H9 (cell line): ENCODE measurements at regions not wholly inside any gene's neighbourhood (a gene's known extent, or its start where the extent isn't known, plus 50 kb on each side); places are given as distances from the start of the nearest gene placed in this dataset.

Experiments used
- DNase-seq: peaks from one replicate; pipeline ENCODE4 v3.0.0-alpha.2; 2017
- H2AFZ ChIP-seq: one replicate; pipeline ENCODE4 v1.6.1; 2013; ENCODE audit warnings: mild to moderate bottlenecking, low read length, control low read depth, moderate library complexity
- H2AK5ac ChIP-seq: 2 replicates; pipeline ENCODE4 v1.6.1; 2013; ENCODE audit warnings: low read length, control low read depth, mixed read lengths; ENCODE audit not compliant: insufficient read length
- H2BK120ac ChIP-seq: one replicate; pipeline ENCODE4 v1.6.1; 2013; ENCODE audit warnings: low read depth, mild to moderate bottlenecking, low read length, control low read depth, inconsistent platforms; ENCODE audit not compliant: poor library complexity, severe bottlenecking
- H2BK12ac ChIP-seq: 2 replicates; pipeline ENCODE4 v1.6.1; 2013; ENCODE audit warnings: low read length, control low read depth, mixed read lengths, low read depth; ENCODE audit not compliant: insufficient read length
- H2BK15ac ChIP-seq: 2 replicates; pipeline ENCODE4 v1.6.1; 2013; ENCODE audit warnings: low read depth, low read length, control low read depth
- H2BK20ac ChIP-seq: one replicate; pipeline ENCODE4 v1.6.1; 2013; ENCODE audit warnings: low read depth, mild to moderate bottlenecking, low read length, control low read depth, inconsistent platforms; ENCODE audit not compliant: poor library complexity, severe bottlenecking
- H2BK5ac ChIP-seq: 2 replicates; pipeline ENCODE4 v1.6.1; 2013; ENCODE audit warnings: low read length, control low read depth, mixed read lengths; ENCODE audit not compliant: insufficient read length
- H3K14ac ChIP-seq: 2 replicates; pipeline ENCODE4 v1.6.1; 2013; ENCODE audit warnings: low read length, control low read depth; ENCODE audit not compliant: insufficient read depth
- H3K18ac ChIP-seq: 2 replicates; pipeline ENCODE4 v1.6.1; 2013; ENCODE audit warnings: low read depth, mild to moderate bottlenecking, mixed read lengths, low read length, control low read depth; ENCODE audit not compliant: insufficient read length
- H3K23ac ChIP-seq: 2 replicates; pipeline ENCODE4 v1.6.1; 2013; ENCODE audit warnings: low read length, control low read depth, mixed read lengths, low read depth; ENCODE audit not compliant: insufficient read length
- H3K23me2 ChIP-seq: 2 replicates; pipeline ENCODE4 v1.6.1; 2013; ENCODE audit warnings: low read depth, mild to moderate bottlenecking, mixed read lengths, low read length, control low read depth; ENCODE audit not compliant: insufficient read length, poor library complexity, severe bottlenecking
- H3K27ac ChIP-seq: 2 replicates; pipeline ENCODE4 v1.5.1; 2013; ENCODE audit warnings: low read length, control low read depth, mixed read lengths, low read depth; ENCODE audit not compliant: insufficient read length
- H3K27me3 ChIP-seq: 2 replicates; pipeline ENCODE4 v1.6.1; 2013; ENCODE audit warnings: low read length, control low read depth, inconsistent platforms; ENCODE audit not compliant: insufficient read depth
- H3K4ac ChIP-seq: 2 replicates; pipeline ENCODE4 v1.6.1; 2013; ENCODE audit warnings: low read depth, mild to moderate bottlenecking, control low read depth, inconsistent platforms, low read length, moderate library complexity
- H3K4me1 ChIP-seq: 2 replicates; pipeline ENCODE4 v1.6.1; 2013; ENCODE audit warnings: low read length, control low read depth, inconsistent platforms; ENCODE audit not compliant: insufficient read depth
- H3K4me2 ChIP-seq: 2 replicates; pipeline ENCODE4 v1.6.1; 2013; ENCODE audit warnings: low read length, control low read depth, mixed read lengths; ENCODE audit not compliant: insufficient read length, insufficient read depth
- H3K56ac ChIP-seq: 2 replicates; pipeline ENCODE4 v1.6.1; 2013; ENCODE audit warnings: low read depth, mild to moderate bottlenecking, mixed read lengths, low read length, control low read depth; ENCODE audit not compliant: insufficient read length
- H3K79me1 ChIP-seq: 2 replicates; pipeline ENCODE4 v1.6.1; 2013; ENCODE audit warnings: low read depth, mild to moderate bottlenecking, moderate library complexity, low read length, control low read depth, inconsistent platforms; ENCODE audit not compliant: insufficient read depth, poor library complexity, severe bottlenecking
- H3K79me2 ChIP-seq: 2 replicates; pipeline ENCODE4 v1.6.1; 2013; ENCODE audit warnings: low read length, control low read depth, inconsistent platforms; ENCODE audit not compliant: insufficient read depth
- H3K9ac ChIP-seq: 2 replicates; pipeline ENCODE4 v1.6.1; 2013; ENCODE audit warnings: low read length, control low read depth, mixed read lengths; ENCODE audit not compliant: insufficient read length; ENCODE audit errors: extremely low read depth
- H3K9me3 ChIP-seq: one replicate; pipeline ENCODE4 v1.6.1; 2013; ENCODE audit warnings: low read depth, low read length, inconsistent platforms; ENCODE audit not compliant: control insufficient read depth
- H3T11ph ChIP-seq: one replicate; pipeline ENCODE4 v1.6.1; 2013; ENCODE audit warnings: mild to moderate bottlenecking, low read length, control low read depth, inconsistent platforms
- H4K20me1 ChIP-seq: one replicate; pipeline ENCODE4 v1.6.1; 2013; ENCODE audit not compliant: control insufficient read depth, insufficient read length, insufficient read depth
- H4K5ac ChIP-seq: 2 replicates; pipeline ENCODE4 v1.6.1; 2013; ENCODE audit warnings: low read depth, mild to moderate bottlenecking, mixed read lengths, low read length, control low read depth; ENCODE audit not compliant: insufficient read length
- H4K8ac ChIP-seq: replicated peaks from 2 replicates; pipeline ENCODE4 v1.6.1; 2013; ENCODE audit warnings: low read length, control low read depth, mixed read lengths, low read depth; ENCODE audit not compliant: insufficient read length
- H4K91ac ChIP-seq: 2 replicates; pipeline ENCODE4 v1.6.1; 2013; ENCODE audit warnings: low read depth, mild to moderate bottlenecking, moderate library complexity, mixed read lengths, low read length, control low read depth; ENCODE audit not compliant: insufficient read length
- H3K27ac Mint-ChIP-seq, 3 experiments: 2 replicates in 2 of 3; 3 replicates in 1 of 3; pipeline ENCODE4 v1.8.0; 2020 to 2021; ENCODE audit warnings: mixed read lengths in 3 of 3, mild to moderate bottlenecking in 1 of 3, moderate library complexity in 1 of 3
- H3K27me3 Mint-ChIP-seq: 2 replicates; pipeline ENCODE4 v1.8.0; 2021; ENCODE audit warnings: low read depth, mild to moderate bottlenecking, moderate library complexity, mixed read lengths
- H3K36me3 Mint-ChIP-seq, 3 experiments: 2 replicates in 2 of 3; 3 replicates in 1 of 3; pipeline ENCODE4 v1.8.0; 2020 to 2021; ENCODE audit warnings: low read depth in 3 of 3, mixed read lengths in 3 of 3; ENCODE audit not compliant: insufficient read depth in 1 of 3
- H3K4me1 Mint-ChIP-seq, 2 experiments: 2 replicates each; pipeline ENCODE4 v1.8.0; 2020; ENCODE audit warnings: mixed read lengths in 2 of 2
- H3K4me3 Mint-ChIP-seq, 2 experiments: 2 replicates in 1 of 2; 3 replicates in 1 of 2; pipeline ENCODE4 v1.8.0; 2020 to 2021; ENCODE audit warnings: mild to moderate bottlenecking in 2 of 2, mixed read lengths in 2 of 2, moderate library complexity in 1 of 2
- H3K9me3 Mint-ChIP-seq, 2 experiments: 2 replicates in 1 of 2; 3 replicates in 1 of 2; pipeline ENCODE4 v1.8.0; 2020; ENCODE audit warnings: mild to moderate bottlenecking in 2 of 2, mixed read lengths in 2 of 2, moderate library complexity in 1 of 2
- CTCF ChIP-seq: fragments of 200-600 bp; sonication (generic); conservative IDR thresholded peaks from 3 replicates; pipeline ENCODE4 v1.8.0; 2021; ENCODE audit warnings: antibody characterized with exemption, mild to moderate bottlenecking
- WGBS: extraction: QIAGEN DNeasy Blood & Tissue Kit; methylation state at CpG from one replicate; pipeline ENCODE4 v1.1.7; 2013; ENCODE audit warnings: missing lambda C conversion rate, low lambda C conversion rate, mixed read lengths; ENCODE audit not compliant: insufficient read length; ENCODE audit errors: extremely low coverage; 5-methylcytosine and 5-hydroxymethylcytosine counted together

- Histone ChIP-seq H3K23ac (no peak overlapping the region), H2BK15ac (no peak overlapping the region), H2AFZ (no peak overlapping the region), H3K14ac (no peak overlapping the region), H2BK120ac (no peak overlapping the region), H3K4ac (no peak overlapping the region), H3T11ph (no peak overlapping the region), H2AK5ac (no peak overlapping the region), H3K27ac (no peak overlapping the region), H3K4me1 (no peaks in the 10 kb centered on the region), H4K8ac (no peak overlapping the region), H4K20me1 (no peaks in the 10 kb centered on the region), H2BK5ac (no peak overlapping the region), H4K5ac (no peak overlapping the region), H3K23me2 (no peaks in the 10 kb centered on the region), H3K9me3 (no peaks in the 10 kb centered on the region), H3K79me1 (no peaks in the 10 kb centered on the region), H2BK20ac (no peak overlapping the region), H3K79me2 (no peaks in the 10 kb centered on the region), H3K27me3 (no peaks in the 10 kb centered on the region), H2BK12ac (no peak overlapping the region), H3K4me2 (no peak overlapping the region), H4K91ac (no peak overlapping the region), H3K18ac (no peak overlapping the region), H3K9ac (no peak overlapping the region), H3K56ac (no peak overlapping the region)
- no peaks in the 10 kb centered on the region; the same call in 1 of the 2 replicates for H3K27me3 Mint-ChIP-seq
- no peak for TF ChIP-seq CTCF
- no peak overlapping the region for H3K4me3 Mint-ChIP-seq
- no peaks in the 10 kb centered on the region for H3K4me1 Mint-ChIP-seq
- H3K27ac Mint-ChIP-seq, result no peak overlapping the region
- H3K9me3 Mint-ChIP-seq, result no peaks in the 10 kb centered on the region
- no CpG with 5 or more reads among the region's 1 CpG for WGBS
- H3K36me3 Mint-ChIP-seq, result no peaks in the 10 kb centered on the region
- DNase-seq, result no peak
These were observed 767.2 kb downstream of the REEP3 start for GRCh38 chr10:64288404-64288803.
